CD4-positive, alpha-beta T cell (primary cell): ENCODE measurements at regions not wholly inside any gene's neighbourhood (a gene's known extent, or its start where the extent isn't known, plus 50 kb on each side); places are given as distances from the start of the nearest gene placed in this dataset.

Source experiments
- ATAC-seq: fragments of 200-7000 bp; cut with Tn5 transposase; one replicate; pipeline ENCODE4 v1.10.0; 2022; ENCODE audit warnings: mild to moderate bottlenecking; ENCODE audit not compliant: poor library complexity
- CTCF ChIA-PET: fragments of 350-600 bp; sonication (Branson Sonifier 250); formaldehyde crosslinking; loops from one replicate; lab custom pipeline; 2021; ENCODE audit warnings: antibody characterized with exemption, inconsistent platforms; lab: Charles Lee
- POLR2A ChIA-PET: fragments of 350-600 bp; sonication (Branson Sonifier 250); formaldehyde crosslinking; loops from one replicate; lab custom pipeline; 2021; ENCODE audit warnings: antibody characterized with exemption, inconsistent platforms; lab: Charles Lee
- DNase-seq, 14 experiments: peaks; one replicate each; pipeline ENCODE4 v3.0.0-alpha.2; 2013 to 2020; ENCODE audit warnings: mixed read lengths in 2 of 14
- H3K27ac ChIP-seq, 2 donors: one replicate each; pipeline versions ENCODE4 v1.5.1 to v1.7.0; 2013; ENCODE audit warnings: low read length in 2 of 2, low read depth in 1 of 2, mild to moderate bottlenecking in 1 of 2
- H3K27me3 ChIP-seq, 2 experiments: 1 replicate in 1 of 2; 2 replicates in 1 of 2; pipeline versions ENCODE4 v1.6.1 to v1.7.0; 2013; ENCODE audit warnings: low read length in 2 of 2, control low read depth in 1 of 2, mild to moderate bottlenecking in 1 of 2, moderate library complexity in 1 of 2; ENCODE audit not compliant: insufficient read depth in 2 of 2, control insufficient read depth in 1 of 2
- H3K36me3 ChIP-seq: one replicate; pipeline ENCODE4 v1.6.1; 2013; ENCODE audit warnings: low read length, control low read depth; ENCODE audit not compliant: insufficient read depth
- H3K4me1 ChIP-seq: one replicate; pipeline ENCODE4 v1.6.1; 2013; ENCODE audit warnings: low read length, control low read depth; ENCODE audit not compliant: insufficient read depth
- H3K4me3 ChIP-seq: one replicate; pipeline ENCODE4 v1.5.1; 2013; ENCODE audit warnings: mild to moderate bottlenecking, low read length, moderate library complexity
- H3K9me3 ChIP-seq, 2 experiments: 1 replicate in 1 of 2; 2 replicates in 1 of 2; pipeline versions ENCODE4 v1.6.1 to v1.7.0; 2013; ENCODE audit warnings: low read length in 2 of 2, mild to moderate bottlenecking in 2 of 2, control low read depth in 1 of 2, moderate library complexity in 1 of 2; ENCODE audit not compliant: control insufficient read depth in 1 of 2, insufficient read depth in 1 of 2
- H3K27ac Mint-ChIP-seq: one replicate; pipeline ENCODE4 v1.8.0; 2020; ENCODE audit warnings: mixed read lengths
- H3K27me3 Mint-ChIP-seq: one replicate; pipeline ENCODE4 v1.8.0; 2021; ENCODE audit warnings: mixed read lengths
- H3K36me3 Mint-ChIP-seq: one replicate; pipeline ENCODE4 v1.8.0; 2021; ENCODE audit warnings: low read depth, mixed read lengths
- H3K4me1 Mint-ChIP-seq: one replicate; pipeline ENCODE4 v1.8.0; 2021; ENCODE audit warnings: low read depth, mixed read lengths
- H3K4me3 Mint-ChIP-seq: one replicate; pipeline ENCODE4 v1.8.0; 2020; ENCODE audit warnings: mild to moderate bottlenecking, mixed read lengths
- H3K9me3 Mint-ChIP-seq: one replicate; pipeline ENCODE4 v1.8.0; 2020; ENCODE audit warnings: mixed read lengths
- intact Hi-C, 2 experiments: fragments of 100-400 bp; cut with DNase I in 1 of 2; cut with micrococcal nuclease in 1 of 2; formaldehyde crosslinking; loops; one replicate each; pipeline versions ENCODE4 v1.15.1 to v1.9.0; 2023 to 2025; cut with DNase I, micrococcal nuclease
- TF ChIP-seq, protein P1 (sequence below): fragments of 200-600 bp; IDR thresholded peaks from one replicate; pipeline ENCODE4 v1.8.0; 2022; ENCODE audit warnings: antibody characterized with exemption, mild to moderate bottlenecking

DNA sequence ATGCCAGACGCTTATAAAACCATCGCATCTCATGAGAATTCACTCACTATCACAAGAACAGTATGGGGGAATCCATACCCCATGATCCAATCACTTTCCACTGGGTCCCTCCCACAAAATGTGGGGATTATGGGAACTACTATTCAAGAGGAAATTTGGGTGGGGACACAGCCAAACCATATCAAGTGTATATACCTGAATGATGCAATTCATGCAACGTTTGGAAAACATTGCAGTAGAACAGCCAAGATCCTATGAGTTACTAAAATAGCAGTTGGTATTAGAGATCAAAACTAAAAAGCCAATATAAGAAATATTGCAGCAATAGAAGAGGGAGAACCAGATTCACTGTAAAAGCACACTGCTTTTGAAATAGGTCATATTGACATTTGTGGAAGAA lies 1543.9 kb upstream of the B3GALT2 start:
- no peaks in the 10 kb centered on the region for H3K27me3 Mint-ChIP-seq
- Histone ChIP-seq H3K4me3 (no peak overlapping the region), H3K4me1 (no peaks in the 10 kb centered on the region), H3K36me3 (no peaks in the 10 kb centered on the region), H3K9me3 (no peaks in the 10 kb centered on the region), H3K27me3 (no peaks in the 10 kb centered on the region), H3K27ac (no peak overlapping the region)
- no peak for ATAC-seq
- H3K4me3 Mint-ChIP-seq, result no peak overlapping the region
- CTCF ChIA-PET, result no interaction called here
- POLR2A ChIA-PET, result no interaction called here
- H3K9me3 Mint-ChIP-seq, result no peaks in the 10 kb centered on the region
- DNase-seq, result no peak
- TF ChIP-seq, protein P1, sequence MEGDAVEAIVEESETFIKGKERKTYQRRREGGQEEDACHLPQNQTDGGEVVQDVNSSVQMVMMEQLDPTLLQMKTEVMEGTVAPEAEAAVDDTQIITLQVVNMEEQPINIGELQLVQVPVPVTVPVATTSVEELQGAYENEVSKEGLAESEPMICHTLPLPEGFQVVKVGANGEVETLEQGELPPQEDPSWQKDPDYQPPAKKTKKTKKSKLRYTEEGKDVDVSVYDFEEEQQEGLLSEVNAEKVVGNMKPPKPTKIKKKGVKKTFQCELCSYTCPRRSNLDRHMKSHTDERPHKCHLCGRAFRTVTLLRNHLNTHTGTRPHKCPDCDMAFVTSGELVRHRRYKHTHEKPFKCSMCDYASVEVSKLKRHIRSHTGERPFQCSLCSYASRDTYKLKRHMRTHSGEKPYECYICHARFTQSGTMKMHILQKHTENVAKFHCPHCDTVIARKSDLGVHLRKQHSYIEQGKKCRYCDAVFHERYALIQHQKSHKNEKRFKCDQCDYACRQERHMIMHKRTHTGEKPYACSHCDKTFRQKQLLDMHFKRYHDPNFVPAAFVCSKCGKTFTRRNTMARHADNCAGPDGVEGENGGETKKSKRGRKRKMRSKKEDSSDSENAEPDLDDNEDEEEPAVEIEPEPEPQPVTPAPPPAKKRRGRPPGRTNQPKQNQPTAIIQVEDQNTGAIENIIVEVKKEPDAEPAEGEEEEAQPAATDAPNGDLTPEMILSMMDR, result no peak
- H3K27ac Mint-ChIP-seq, result no peak overlapping the region
- no peaks in the 10 kb centered on the region for H3K4me1 Mint-ChIP-seq
- intact Hi-C loops, result no loop called here
- no peaks in the 10 kb centered on the region for H3K36me3 Mint-ChIP-seq

DNA sequence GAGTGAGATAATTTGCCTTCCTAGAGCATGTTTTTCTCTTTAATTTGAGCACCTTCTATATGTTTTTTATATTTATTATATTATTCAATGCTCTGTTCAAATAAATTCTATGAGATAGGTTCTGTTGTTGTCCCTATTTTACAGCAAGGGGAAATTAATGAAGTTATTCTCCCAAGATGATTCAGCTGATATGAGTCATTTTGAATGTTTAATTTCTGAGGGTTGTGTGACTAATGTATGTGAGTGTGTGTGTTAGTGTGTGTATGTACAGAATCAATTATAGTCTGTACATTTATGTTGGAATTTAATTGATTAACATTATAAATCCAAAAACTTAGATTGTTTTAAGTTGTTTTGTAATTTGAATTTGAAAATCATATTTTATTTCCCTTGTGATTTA lies 1536.7 kb upstream of the B3GALT2 start:
- Mint-ChIP-seq H3K27me3 (no peaks in the 10 kb centered on the region), H3K27ac (no peak overlapping the region), H3K4me1 (no peaks in the 10 kb centered on the region), H3K9me3 (no peaks in the 10 kb centered on the region), H3K36me3 (no peaks in the 10 kb centered on the region), H3K4me3 (no peak overlapping the region)
- H3K9me3 ChIP-seq, result no peaks in the 10 kb centered on the region
- no peaks in the 10 kb centered on the region for H3K27me3 ChIP-seq
- TF ChIP-seq, protein P1, result no peak
- no peaks in the 10 kb centered on the region for H3K4me1 ChIP-seq
- no peak overlapping the region for H3K27ac ChIP-seq
- H3K4me3 ChIP-seq, result no peak overlapping the region
- POLR2A ChIA-PET, result no interaction called here
- intact Hi-C loops, result no loop called here
- H3K36me3 ChIP-seq, result no peaks in the 10 kb centered on the region
- DNase-seq, result no peak
- CTCF ChIA-PET, result no interaction called here
- ATAC-seq, result no peak

DNA sequence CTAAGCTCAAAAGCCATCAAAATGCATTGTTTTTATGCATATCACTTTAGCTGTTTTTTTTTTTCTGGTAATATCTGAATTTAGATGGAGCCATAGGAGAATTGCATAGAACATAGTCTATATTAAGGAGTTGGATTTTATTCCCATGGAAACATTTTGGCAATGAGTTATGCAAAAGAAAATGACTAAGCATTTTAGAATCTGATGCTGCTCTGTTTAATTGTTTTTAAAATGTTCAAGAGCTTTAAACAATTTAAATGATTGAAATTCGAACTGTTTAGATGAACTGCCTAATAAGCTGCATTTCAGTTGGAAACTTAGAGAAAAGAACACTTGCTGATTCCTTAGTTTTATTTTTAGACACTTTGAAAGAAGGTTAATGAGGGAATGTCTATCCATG lies 1531.5 kb upstream of the B3GALT2 start:
- Mint-ChIP-seq H3K27me3 (no peaks in the 10 kb centered on the region), H3K27ac (no peak overlapping the region), H3K4me3 (no peak overlapping the region), H3K36me3 (no peaks in the 10 kb centered on the region), H3K4me1 (no peaks in the 10 kb centered on the region), H3K9me3 (no peaks in the 10 kb centered on the region)
- Histone ChIP-seq H3K36me3 (no peaks in the 10 kb centered on the region), H3K4me1 (no peaks in the 10 kb centered on the region), H3K4me3 (no peak overlapping the region), H3K27me3 (no peaks in the 10 kb centered on the region), H3K9me3 (no peaks in the 10 kb centered on the region), H3K27ac (no peak overlapping the region)
- no peak for DNase-seq
- intact Hi-C loops, result no loop called here
- CTCF ChIA-PET, result no interaction called here
- POLR2A ChIA-PET, result no interaction called here
- TF ChIP-seq, protein P1, result no peak
- ATAC-seq, result no peak
